HEK293T (cell line): ENCODE measurements at regions not wholly inside any gene's neighbourhood (a gene's known extent, or its start where the extent isn't known, plus 50 kb on each side); places are given as distances from the start of the nearest gene placed in this dataset.

Experiments used
- ARNT ChIP-seq: fragments of 450-650 bp; IDR thresholded peaks from 2 replicates; pipeline ENCODE4 v1.6.1; 2017; ENCODE audit warnings: mild to moderate bottlenecking
- BHLHE40 ChIP-seq: fragments of 450-650 bp; IDR thresholded peaks from 2 replicates; pipeline ENCODE4 v1.6.1; 2016; ENCODE audit warnings: mild to moderate bottlenecking, moderate library complexity, borderline replicate concordance
- FOXM1 ChIP-seq: fragments of 450-650 bp; IDR thresholded peaks from 2 replicates; pipeline ENCODE4 v1.6.1; 2017; ENCODE audit warnings: mild to moderate bottlenecking, borderline replicate concordance
- HDGF ChIP-seq: fragments of 450-650 bp; IDR thresholded peaks from 2 replicates; pipeline ENCODE4 v1.6.1; 2017; ENCODE audit warnings: antibody characterized with exemption, borderline replicate concordance
- L3MBTL2 ChIP-seq: fragments of 450-650 bp; conservative IDR thresholded peaks from 2 replicates; pipeline ENCODE4 v1.6.1; 2016; ENCODE audit warnings: mild to moderate bottlenecking
- NFRKB ChIP-seq: fragments of 450-650 bp; IDR thresholded peaks from 2 replicates; pipeline ENCODE4 v1.6.1; 2016; ENCODE audit warnings: mild to moderate bottlenecking, moderate library complexity
- SP1 ChIP-seq: fragments of 450-650 bp; IDR thresholded peaks from 2 replicates; pipeline ENCODE4 v1.6.1; 2017
- TARDBP ChIP-seq: fragments of 450-650 bp; IDR thresholded peaks from 2 replicates; pipeline ENCODE4 v1.6.1; 2016
- ZNF384 ChIP-seq: fragments of 450-650 bp; IDR thresholded peaks from 2 replicates; pipeline ENCODE4 v1.6.1; 2016

GRCh38 chr2:18704276-18704675 is 114.9 kb upstream of the NT5C1B start:
- no peak for TF ChIP-seq BHLHE40
- TF ChIP-seq ZNF384 = no peak
- TF ChIP-seq FOXM1 = no peak
- no peak for TF ChIP-seq TARDBP
- TF ChIP-seq HDGF = no peak
- TF ChIP-seq NFRKB = no peak
- TF ChIP-seq ARNT = no peak
- no peak for TF ChIP-seq L3MBTL2
- TF ChIP-seq SP1 = no peak
